HTR-8/SVneo (cell line): ENCODE measurements at regions not wholly inside any gene's neighbourhood (a gene's known extent, or its start where the extent isn't known, plus 50 kb on each side); places are given as distances from the start of the nearest gene placed in this dataset.
A peak's percentile ranks its signal among the peaks of the same experiment; 100 is the strongest.
"Not testable (repeated sequence)": the region's sequence is repeated elsewhere in the genome, so short reads cannot be mapped to it uniquely, and the experiment has no call there.

Source experiments
- DNase-seq: peaks from one replicate; pipeline ENCODE4 v3.0.0; 2011; ENCODE audit warnings: low spot score, mixed read lengths; ENCODE audit not compliant: insufficient read length
- FAIRE-seq: peaks from 2 replicates; lab custom pipeline; 2011; peaks lifted over from hg19 to GRCh38; lab: Jason Lieb, UNC

GRCh38 chr11:13214276-13214675 lies 63.3 kb upstream of the BMAL1 start:
- DNase-seq: no peak
- peak; percentile 48 for FAIRE-seq

GRCh38 chr11:13215149-13215548 lies 62.4 kb upstream of the BMAL1 start:
- FAIRE-seq: peak; percentile 77
- peak; percentile 56 for DNase-seq

- FAIRE-seq (peak; percentile 94), DNase-seq (peak; percentile 84)
Observed at GRCh38 chr11:13216019-13216710, 61.4 kb upstream of the BMAL1 start.

- FAIRE-seq: peak; percentile 59
- no peak for DNase-seq
Observed at GRCh38 chr11:13216711-13217075, 60.9 kb upstream of the BMAL1 start.

GRCh38 chr11:13218685-13219084 lies 58.9 kb upstream of the BMAL1 start:
- FAIRE-seq, DNase-seq: not testable (repeated sequence)

GRCh38 chr11:13220148-13220547 lies 57.4 kb upstream of the BMAL1 start:
- FAIRE-seq: no peak
- no peak for DNase-seq

GRCh38 chr11:13221722-13222121 lies 55.9 kb upstream of the BMAL1 start:
- DNase-seq: no peak
- FAIRE-seq: no peak

GRCh38 chr11:13222285-13222684 lies 55.3 kb upstream of the BMAL1 start:
- no peak for DNase-seq
- no peak for FAIRE-seq

GRCh38 chr11:13223112-13223511 lies 54.5 kb upstream of the BMAL1 start:
- no peak for FAIRE-seq
- no peak for DNase-seq

- FAIRE-seq: no peak
Observed at GRCh38 chr11:13224324-13224723, 53.3 kb upstream of the BMAL1 start.

GRCh38 chr11:13225038-13226001 lies 52.3 kb upstream of the BMAL1 start:
- FAIRE-seq (no peak), DNase-seq (no peak)

More at GRCh38 chr11:13224324-13224723, 53.3 kb upstream of the BMAL1 start:
- no peak for DNase-seq

- FAIRE-seq: no peak
Observed at GRCh38 chr11:13227676-13228255, 49.8 kb upstream of the BMAL1 start.

More at GRCh38 chr11:13227676-13228255, 49.8 kb upstream of the BMAL1 start:
- DNase-seq: no peak
